Glutamatergic neuron (in vitro differentiated cells): ENCODE measurements at regions not wholly inside any gene's neighbourhood (a gene's known extent, or its start where the extent isn't known, plus 50 kb on each side); places are given as distances from the start of the nearest gene placed in this dataset.

Experiments used
- DNase-seq: peaks from one replicate; pipeline ENCODE4 v3.0.0; 2022
- H3K27ac Mint-ChIP-seq: one replicate; pipeline ENCODE4 v1.8.0; 2020; ENCODE audit warnings: mild to moderate bottlenecking, mixed read lengths, inconsistent platforms; ENCODE audit not compliant: unreplicated experiment
- H3K27me3 Mint-ChIP-seq: one replicate; pipeline ENCODE4 v1.8.0; 2020; ENCODE audit warnings: mild to moderate bottlenecking, moderate library complexity, mixed read lengths, inconsistent platforms; ENCODE audit not compliant: unreplicated experiment
- H3K36me3 Mint-ChIP-seq: one replicate; pipeline ENCODE4 v1.8.0; 2020; ENCODE audit warnings: mild to moderate bottlenecking, mixed read lengths, inconsistent platforms; ENCODE audit not compliant: unreplicated experiment
- H3K4me1 Mint-ChIP-seq: one replicate; pipeline ENCODE4 v1.8.0; 2020; ENCODE audit warnings: mild to moderate bottlenecking, low read depth, mixed read lengths, inconsistent platforms; ENCODE audit not compliant: unreplicated experiment
- H3K4me3 Mint-ChIP-seq: one replicate; pipeline ENCODE4 v1.8.0; 2020; ENCODE audit warnings: mild to moderate bottlenecking, mixed read lengths, inconsistent platforms; ENCODE audit not compliant: unreplicated experiment
- H3K9me3 Mint-ChIP-seq: one replicate; pipeline ENCODE4 v1.8.0; 2020; ENCODE audit warnings: mild to moderate bottlenecking, moderate library complexity, mixed read lengths, inconsistent platforms; ENCODE audit not compliant: unreplicated experiment
- CTCF ChIP-seq: fragments of 200-600 bp; sonication (generic); IDR thresholded peaks from one replicate; pipeline ENCODE4 v1.5.0; 2021; ENCODE audit not compliant: partially characterized antibody, unreplicated experiment

GRCh38 chr6:148137652-148138051 lies 205.0 kb upstream of the SASH1 start:
- Mint-ChIP-seq H3K27ac (no peak overlapping the region), H3K4me1 (no peaks in the 10 kb centered on the region), H3K27me3 (no peaks in the 10 kb centered on the region), H3K9me3 (no peaks in the 10 kb centered on the region), H3K4me3 (no peak overlapping the region), H3K36me3 (peaks cover 4% of the 10 kb centered on the region)
- no peak for DNase-seq
- TF ChIP-seq CTCF, result no peak

DNA sequence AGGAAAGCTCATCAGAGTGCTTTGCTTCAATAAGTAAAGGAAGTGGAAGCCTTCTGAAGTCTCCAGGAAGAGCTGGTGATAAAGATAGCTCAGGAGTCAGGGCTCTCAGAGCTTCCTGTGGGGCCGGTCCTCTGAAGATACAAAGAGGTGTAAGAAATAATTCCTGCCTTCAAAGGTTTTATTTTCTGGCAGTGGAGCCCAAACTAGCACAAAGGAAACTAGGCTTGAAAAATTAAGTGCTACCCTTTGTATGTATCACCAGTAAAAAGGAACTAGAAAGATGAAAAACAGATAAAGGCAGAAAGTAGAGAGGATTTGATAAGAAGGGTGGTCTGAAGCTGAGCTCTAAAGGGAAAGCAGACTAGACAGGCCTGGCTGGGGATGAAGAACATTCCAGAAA lies 204.1 kb upstream of the SASH1 start:
- H3K4me3 Mint-ChIP-seq, result no peak overlapping the region
- H3K4me1 Mint-ChIP-seq, result no peaks in the 10 kb centered on the region
- H3K9me3 Mint-ChIP-seq, result no peaks in the 10 kb centered on the region
- DNase-seq, result no peak
- H3K27ac Mint-ChIP-seq, result no peak overlapping the region
- H3K27me3 Mint-ChIP-seq, result no peaks in the 10 kb centered on the region
- no peak for TF ChIP-seq CTCF
- peaks cover 4% of the 10 kb centered on the region for H3K36me3 Mint-ChIP-seq

DNA sequence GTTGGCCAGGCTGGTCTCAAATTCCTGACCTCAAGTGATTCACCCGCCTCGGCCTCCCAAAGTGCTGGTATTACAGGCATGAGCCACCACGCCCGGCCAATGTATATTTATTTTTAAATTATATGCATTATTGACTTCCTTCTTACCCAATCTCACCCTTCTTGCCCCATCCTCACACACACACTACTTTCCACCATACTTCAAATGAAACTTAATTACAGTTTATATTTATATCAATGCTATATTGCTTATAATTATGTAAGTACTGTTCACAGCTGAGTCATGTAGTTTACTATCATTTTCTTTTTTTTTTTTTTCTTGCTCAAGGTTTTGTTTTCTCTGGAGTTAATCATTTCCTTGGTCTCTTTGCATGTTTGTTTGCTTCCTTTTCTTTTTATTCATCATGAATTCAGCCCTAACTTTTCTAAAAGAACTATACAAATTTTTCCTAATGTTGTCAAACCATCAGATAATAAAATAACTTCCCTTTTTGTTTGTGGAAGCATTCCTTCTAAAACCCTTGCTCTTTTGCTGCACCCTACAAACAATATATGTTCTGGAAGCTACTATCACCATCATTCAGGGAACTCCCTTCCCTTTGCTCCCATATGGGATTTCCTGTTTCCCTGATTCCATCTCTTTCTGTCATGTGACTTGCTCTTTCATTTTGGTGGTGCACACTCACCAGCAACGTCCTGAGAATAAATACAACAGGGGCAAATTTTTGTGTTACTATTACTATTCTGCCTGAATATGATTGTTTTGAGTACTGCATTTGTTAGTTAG lies 201.7 kb upstream of the SASH1 start:
- peaks cover 4% of the 10 kb centered on the region for H3K36me3 Mint-ChIP-seq
- no peak overlapping the region for H3K27ac Mint-ChIP-seq
- no peak for TF ChIP-seq CTCF
- no peak overlapping the region for H3K4me3 Mint-ChIP-seq
- no peaks in the 10 kb centered on the region for H3K9me3 Mint-ChIP-seq
- no peak for DNase-seq
- no peaks in the 10 kb centered on the region for H3K4me1 Mint-ChIP-seq
- no peaks in the 10 kb centered on the region for H3K27me3 Mint-ChIP-seq

GRCh38 chr6:148142821-148143220 lies 199.8 kb upstream of the SASH1 start:
- H3K36me3 Mint-ChIP-seq, result no peaks in the 10 kb centered on the region
- no peaks in the 10 kb centered on the region for H3K9me3 Mint-ChIP-seq
- no peak for DNase-seq
- no peak for TF ChIP-seq CTCF
- no peaks in the 10 kb centered on the region for H3K4me1 Mint-ChIP-seq
- no peak overlapping the region for H3K4me3 Mint-ChIP-seq
- no peaks in the 10 kb centered on the region for H3K27me3 Mint-ChIP-seq
- no peak overlapping the region for H3K27ac Mint-ChIP-seq

DNA sequence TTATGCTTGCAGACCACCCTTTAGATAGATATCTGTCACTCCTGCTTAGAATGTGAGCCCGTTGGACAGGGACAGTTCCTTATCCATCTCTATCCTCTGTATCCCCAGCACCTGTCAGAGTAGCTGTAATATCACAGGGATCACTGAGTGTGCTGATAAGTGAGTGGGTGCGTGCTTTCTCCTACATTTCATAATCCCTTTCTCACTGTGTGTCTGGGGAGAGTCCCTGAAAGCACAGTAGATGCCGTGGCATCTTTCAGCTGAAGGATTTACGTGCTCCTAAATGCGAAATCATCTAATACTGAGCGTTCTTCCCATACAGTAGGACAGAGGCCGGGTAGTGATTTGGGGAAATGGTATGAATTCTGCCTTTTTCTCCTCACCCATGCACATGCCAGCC lies 198.9 kb upstream of the SASH1 start:
- Mint-ChIP-seq H3K36me3 (no peaks in the 10 kb centered on the region), H3K9me3 (no peaks in the 10 kb centered on the region), H3K27me3 (no peaks in the 10 kb centered on the region), H3K27ac (no peak overlapping the region), H3K4me3 (no peak overlapping the region), H3K4me1 (no peaks in the 10 kb centered on the region)
- TF ChIP-seq CTCF, result no peak
- no peak for DNase-seq
